PC-9 (cell line): ENCODE measurements at regions not wholly inside any gene's neighbourhood (a gene's known extent, or its start where the extent isn't known, plus 50 kb on each side); places are given as distances from the start of the nearest gene placed in this dataset.
"Not testable (repeated sequence)": the region's sequence is repeated elsewhere in the genome, so short reads cannot be mapped to it uniquely, and the experiment has no call there.

Experiments
- BruUV-seq: library from RNA; stranded (reverse); fragments of 400-500 nt; replicated peaks from 2 replicates; lab custom pipeline; 2021; lab: Mats Ljungman, UMichigan
- CTCF ChIA-PET: fragments of 300-600 bp; sonication (Branson Sonifier 250); formaldehyde crosslinking; loops from one replicate; lab custom pipeline; 2022; ENCODE audit warnings: antibody characterized with exemption; lab: Charles Lee
- POLR2A ChIA-PET: fragments of 300-600 bp; sonication (Branson Sonifier 250); formaldehyde crosslinking; loops from one replicate; lab custom pipeline; 2022; ENCODE audit warnings: antibody characterized with exemption; ENCODE audit not compliant: unreplicated experiment; lab: Charles Lee
- DNase-seq, 2 experiments: peaks; one replicate each; pipeline versions ENCODE4 v3.0.0 to v3.0.0-alpha.2; 2015 to 2022; ENCODE audit warnings: mixed read lengths in 1 of 2
- H2AFZ ChIP-seq: fragments of 200-600 bp; sonication (generic); 2 replicates; pipeline ENCODE4 v1.8.1; 2017; ENCODE audit warnings: antibody characterized with exemption
- H3F3A ChIP-seq: fragments of 200-600 bp; sonication (generic); 2 replicates; pipeline ENCODE4 v1.8.1; 2017; ENCODE audit warnings: antibody characterized with exemption, mild to moderate bottlenecking, low read depth; ENCODE audit not compliant: insufficient read depth
- H3K27ac ChIP-seq: fragments of 200-600 bp; sonication (generic); 2 replicates; pipeline ENCODE4 v1.6.1; 2016; ENCODE audit warnings: mixed run types
- H3K27me3 ChIP-seq: fragments of 200-600 bp; sonication (generic); 2 replicates; pipeline ENCODE4 v1.6.1; 2016; ENCODE audit warnings: low read depth, mixed run types; ENCODE audit not compliant: insufficient read depth
- H3K36me3 ChIP-seq: fragments of 200-600 bp; sonication (generic); 2 replicates; pipeline ENCODE4 v1.6.1; 2016; ENCODE audit warnings: low read depth, mixed run types
- H3K4me1 ChIP-seq: fragments of 200-600 bp; sonication (generic); replicated peaks from 2 replicates; pipeline ENCODE4 v1.6.1; 2016; ENCODE audit warnings: mixed run types; ENCODE audit not compliant: insufficient read depth
- H3K4me2 ChIP-seq: fragments of 200-600 bp; sonication (generic); 2 replicates; pipeline ENCODE4 v1.6.1; 2017; ENCODE audit warnings: mixed run types
- H3K4me3 ChIP-seq: fragments of 200-600 bp; sonication (generic); 2 replicates; pipeline ENCODE4 v1.6.1; 2016; ENCODE audit warnings: mixed run types
- H3K79me2 ChIP-seq: fragments of 200-600 bp; sonication (generic); 2 replicates; pipeline ENCODE4 v1.6.1; 2017; ENCODE audit warnings: low read depth, mixed run types
- H3K9me2 ChIP-seq: fragments of 200-600 bp; sonication (generic); 2 replicates; pipeline ENCODE4 v1.8.1; 2017; ENCODE audit warnings: mild to moderate bottlenecking; ENCODE audit not compliant: insufficient read depth
- H3K9me3 ChIP-seq: fragments of 200-600 bp; sonication (generic); 2 replicates; pipeline ENCODE4 v1.8.1; 2016; ENCODE audit warnings: low read depth; ENCODE audit not compliant: insufficient read depth
- H4K20me1 ChIP-seq: fragments of 200-600 bp; sonication (generic); 2 replicates; pipeline ENCODE4 v1.8.1; 2017; ENCODE audit not compliant: insufficient read depth
- EZH2 ChIP-seq: fragments of 200-600 bp; sonication (generic); IDR thresholded peaks from 2 replicates; pipeline ENCODE4 v1.8.0; 2017; ENCODE audit warnings: antibody characterized with exemption, low read depth
- intact Hi-C: fragments of 100-400 bp; cut with micrococcal nuclease; formaldehyde crosslinking; loops from one replicate; pipeline ENCODE4 v1.10.0; 2022; ENCODE audit not compliant: unreplicated experiment
- TF ChIP-seq, protein P1 (sequence below): fragments of 200-600 bp; sonication (generic); conservative IDR thresholded peaks from 2 replicates; pipeline ENCODE4 v1.6.1; 2017; ENCODE audit warnings: mixed run types, antibody characterized with exemption, mild to moderate bottlenecking, moderate library complexity

- H2AFZ ChIP-seq = no peak overlapping the region
- DNase-seq = no peak
- CTCF ChIA-PET = interaction anchor here (0.5 to 0.6 kb wide), 2 partner anchors 367 to 1368 kb away, joined by 6 to 8 read pairs; no protein-coding TSS in a partner anchor
Observed at GRCh38 chr1:64343823-64344190, 126.1 kb upstream of the CACHD1 start.

GRCh38 chr1:64348270-64348960 lies 121.5 kb upstream of the CACHD1 start:
- no peaks in the 10 kb centered on the region for H3K79me2 ChIP-seq
- H3K9me2 ChIP-seq = no peaks in the 10 kb centered on the region
- POLR2A ChIA-PET = no interaction called here
- H3K27me3 ChIP-seq = no peaks in the 10 kb centered on the region
- BruUV-seq = no TSS peak
- no peak overlapping the region for H3K4me2 ChIP-seq
- H4K20me1 ChIP-seq = no peaks in the 10 kb centered on the region
- no peaks in the 10 kb centered on the region for H3K36me3 ChIP-seq
- H3K9me3 ChIP-seq = no peaks in the 10 kb centered on the region
- H2AFZ ChIP-seq = no peak overlapping the region
- peaks cover 27% of the 10 kb centered on the region for H3F3A ChIP-seq
- H3K27ac ChIP-seq = no peak overlapping the region
- no peak overlapping the region for H3K4me3 ChIP-seq
- peaks cover 27% of the 10 kb centered on the region for H3K4me1 ChIP-seq
- no peak for TF ChIP-seq EZH2
- TF ChIP-seq, protein P1, sequence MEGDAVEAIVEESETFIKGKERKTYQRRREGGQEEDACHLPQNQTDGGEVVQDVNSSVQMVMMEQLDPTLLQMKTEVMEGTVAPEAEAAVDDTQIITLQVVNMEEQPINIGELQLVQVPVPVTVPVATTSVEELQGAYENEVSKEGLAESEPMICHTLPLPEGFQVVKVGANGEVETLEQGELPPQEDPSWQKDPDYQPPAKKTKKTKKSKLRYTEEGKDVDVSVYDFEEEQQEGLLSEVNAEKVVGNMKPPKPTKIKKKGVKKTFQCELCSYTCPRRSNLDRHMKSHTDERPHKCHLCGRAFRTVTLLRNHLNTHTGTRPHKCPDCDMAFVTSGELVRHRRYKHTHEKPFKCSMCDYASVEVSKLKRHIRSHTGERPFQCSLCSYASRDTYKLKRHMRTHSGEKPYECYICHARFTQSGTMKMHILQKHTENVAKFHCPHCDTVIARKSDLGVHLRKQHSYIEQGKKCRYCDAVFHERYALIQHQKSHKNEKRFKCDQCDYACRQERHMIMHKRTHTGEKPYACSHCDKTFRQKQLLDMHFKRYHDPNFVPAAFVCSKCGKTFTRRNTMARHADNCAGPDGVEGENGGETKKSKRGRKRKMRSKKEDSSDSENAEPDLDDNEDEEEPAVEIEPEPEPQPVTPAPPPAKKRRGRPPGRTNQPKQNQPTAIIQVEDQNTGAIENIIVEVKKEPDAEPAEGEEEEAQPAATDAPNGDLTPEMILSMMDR = no peak
- intact Hi-C loops = loop anchor here (10.0 kb wide), 1 partner anchor 156 kb away; no protein-coding TSS in a partner anchor
- DNase-seq = no peak
- CTCF ChIA-PET = no interaction called here

More at GRCh38 chr1:64343823-64344190, 126.1 kb upstream of the CACHD1 start:
- H3K36me3 ChIP-seq = no peaks in the 10 kb centered on the region
- H3K4me1 ChIP-seq = peaks cover 44% of the 10 kb centered on the region
- TF ChIP-seq, protein P1 = no peak
- H3K9me3 ChIP-seq = no peaks in the 10 kb centered on the region
- POLR2A ChIA-PET = interaction anchor here (0.6 to 0.7 kb wide), 3 partner anchors 15 to 326 kb away, joined by 3 to 10 read pairs (median 3); no protein-coding TSS in a partner anchor
- intact Hi-C loops = loop anchor here (1.0 to 10.0 kb wide), 9 partner anchors 24 to 1078 kb away; partner anchors contain the start of genes CACHD1, LEPR and LEPROT
- BruUV-seq = no TSS peak
- H3K27ac ChIP-seq = peak overlapping the region; percentile 91
- H3K9me2 ChIP-seq = no peaks in the 10 kb centered on the region
- H3K27me3 ChIP-seq = no peaks in the 10 kb centered on the region
- H3K4me2 ChIP-seq = peak overlapping the region; percentile 70
- no peaks in the 10 kb centered on the region for H4K20me1 ChIP-seq
- H3K79me2 ChIP-seq = no peaks in the 10 kb centered on the region
- H3K4me3 ChIP-seq = peak overlapping the region; percentile 7; the same call in 1 of the 2 replicates
- H3F3A ChIP-seq = peaks cover 35% of the 10 kb centered on the region

DNA sequence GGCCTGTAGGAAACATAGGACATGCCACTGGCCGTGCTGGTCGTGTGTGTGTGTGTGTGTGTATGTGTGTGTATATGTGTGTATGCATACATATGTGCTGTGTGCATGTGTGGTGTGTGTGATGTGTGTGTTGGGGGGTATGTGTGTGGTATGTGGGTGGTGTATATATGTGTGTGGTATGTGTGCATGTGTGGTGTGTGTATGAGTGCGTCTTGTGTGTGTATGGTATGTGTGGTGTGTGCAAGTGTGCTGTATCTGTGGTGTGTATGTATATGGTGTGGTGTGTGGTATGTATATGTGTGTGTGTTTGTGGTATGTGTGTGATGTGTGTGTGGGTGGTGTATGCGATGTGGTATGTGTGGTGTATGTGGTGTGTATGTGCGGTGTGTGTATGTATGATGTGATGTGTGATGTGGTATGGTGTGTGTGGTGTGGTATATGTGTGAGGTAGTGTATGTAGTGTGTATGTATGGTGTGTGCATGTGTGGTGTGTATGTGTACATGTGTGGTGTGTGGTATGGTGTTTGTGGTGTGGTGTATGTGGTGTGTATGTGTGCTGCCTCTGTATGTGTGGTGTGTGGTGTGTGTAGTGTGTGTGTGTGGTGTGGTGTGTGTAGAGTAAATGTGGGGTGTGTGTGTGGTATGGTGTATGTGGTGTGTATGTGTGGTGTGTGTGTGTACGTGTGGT lies 120.8 kb upstream of the CACHD1 start:
- POLR2A ChIA-PET = no interaction called here
- CTCF ChIA-PET = no interaction called here
- Histone ChIP-seq H3K79me2 (no peaks in the 10 kb centered on the region), H3K4me2 (no peak overlapping the region), H3K27me3 (no peaks in the 10 kb centered on the region), H3F3A (peaks cover 22% of the 10 kb centered on the region), H3K9me2 (no peaks in the 10 kb centered on the region), H2AFZ (no peak overlapping the region), H3K27ac (no peak overlapping the region), H3K9me3 (no peaks in the 10 kb centered on the region), H4K20me1 (no peaks in the 10 kb centered on the region), H3K4me1 (peaks cover 23% of the 10 kb centered on the region), H3K4me3 (no peak overlapping the region), H3K36me3 (no peaks in the 10 kb centered on the region)
- BruUV-seq = no TSS peak
- DNase-seq = no peak
- intact Hi-C loops = loop anchor here (10.0 kb wide), 1 partner anchor 156 kb away; no protein-coding TSS in a partner anchor
- no peak for TF ChIP-seq EZH2
- TF ChIP-seq, protein P1 = no peak

GRCh38 chr1:64355534-64355933 lies 114.4 kb upstream of the CACHD1 start:
- intact Hi-C loops, H3K4me3 ChIP-seq, CTCF ChIA-PET, H3F3A ChIP-seq, H3K27ac ChIP-seq, H3K9me3 ChIP-seq, DNase-seq, POLR2A ChIA-PET, H3K27me3 ChIP-seq, H2AFZ ChIP-seq, H3K4me2 ChIP-seq, H3K79me2 ChIP-seq, H3K9me2 ChIP-seq, H3K4me1 ChIP-seq, H3K36me3 ChIP-seq, BruUV-seq, H4K20me1 ChIP-seq: not testable (repeated sequence)
